ENCODE measurements at regions not wholly inside any gene's neighbourhood (a gene's known extent, or its start where the extent isn't known, plus 50 kb on each side); places are given as distances from the start of the nearest gene placed in this dataset.

DNA sequence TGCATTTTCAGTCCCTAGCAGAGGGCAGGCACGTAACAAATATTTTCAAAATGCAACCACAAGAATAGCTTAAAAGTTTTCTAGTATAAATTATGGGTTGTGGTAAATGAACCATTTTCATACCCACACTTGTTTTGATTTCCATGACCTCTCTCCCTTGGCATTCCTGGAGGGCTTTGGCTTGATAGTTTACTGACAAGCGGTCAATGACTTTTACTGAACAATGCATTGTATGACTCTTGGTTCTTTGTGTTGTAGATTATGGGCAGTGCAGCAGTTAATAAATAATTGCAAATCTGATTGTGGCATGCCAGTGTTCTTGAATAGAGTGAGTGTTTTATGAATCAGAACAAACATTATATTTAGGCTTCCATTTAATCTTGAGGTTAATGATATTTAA lies 285.2 kb upstream of the ARX start:
- no peak for DNase-seq (ENCODE audit: low read depth)
- TF ChIP-seq MAX (IDR thresholded peaks at IDR 0.05; ENCODE audit: low read depth, low read length): no peak
- TF ChIP-seq MYC (IDR thresholded peaks at IDR 0.05; ENCODE audit: low read depth, low read length): no peak
- no peak for TF ChIP-seq POLR2A (IDR thresholded peaks at IDR 0.05; ENCODE audit: extremely low read depth, insufficient read length)
- TF ChIP-seq CTCF (IDR thresholded peaks at IDR 0.05; ENCODE audit: low read depth, low read length): no peak
- H3K4me3 ChIP-seq (ENCODE audit: low read depth, low read length): no peak overlapping the region

- DNase-seq (ENCODE audit: low read depth): no peak
- TF ChIP-seq CTCF (IDR thresholded peaks at IDR 0.05; ENCODE audit: low read depth, low read length) (no peak), MAX (IDR thresholded peaks at IDR 0.05; ENCODE audit: low read depth, low read length) (no peak), MYC (IDR thresholded peaks at IDR 0.05; ENCODE audit: low read depth, low read length) (no peak), POLR2A (IDR thresholded peaks at IDR 0.05; ENCODE audit: extremely low read depth, insufficient read length) (no peak)
- H3K4me3 ChIP-seq (ENCODE audit: low read depth, low read length): no peak overlapping the region
These were observed 281.1 kb upstream of the ARX start for GRCh38 chrX:25296850-25297249.

GRCh38 chrX:25295466-25295865 lies 279.7 kb upstream of the ARX start:
- TF ChIP-seq POLR2A (IDR thresholded peaks at IDR 0.05; ENCODE audit: extremely low read depth, insufficient read length) (no peak), MAX (IDR thresholded peaks at IDR 0.05; ENCODE audit: low read depth, low read length) (no peak), CTCF (IDR thresholded peaks at IDR 0.05; ENCODE audit: low read depth, low read length) (no peak), MYC (IDR thresholded peaks at IDR 0.05; ENCODE audit: low read depth, low read length) (no peak)
- DNase-seq (ENCODE audit: low read depth): no peak
- no peak overlapping the region for H3K4me3 ChIP-seq (ENCODE audit: low read depth, low read length)

DNA sequence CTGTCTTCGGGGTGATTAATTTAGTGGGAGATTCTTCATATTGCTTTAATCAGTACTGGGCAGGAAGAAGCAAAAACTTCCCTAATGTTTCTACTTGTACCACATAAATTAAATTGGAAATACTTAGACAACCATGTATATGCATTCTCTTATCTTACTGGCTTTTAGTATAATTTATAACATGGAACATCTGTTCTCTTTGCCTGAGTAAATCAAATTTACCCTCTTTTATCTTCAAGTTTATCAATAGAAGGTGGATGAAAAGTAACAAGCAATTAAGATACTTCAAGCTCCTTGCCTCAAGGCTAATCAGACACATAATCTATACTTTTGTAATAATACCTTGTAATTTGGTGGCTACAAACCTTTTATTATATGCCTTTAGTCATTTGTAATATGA lies 274.4 kb upstream of the ARX start:
- DNase-seq (ENCODE audit: low read depth): no peak
- no peak for TF ChIP-seq MYC (IDR thresholded peaks at IDR 0.05; ENCODE audit: low read depth, low read length)
- no peak for TF ChIP-seq CTCF (IDR thresholded peaks at IDR 0.05; ENCODE audit: low read depth, low read length)
- no peak for TF ChIP-seq POLR2A (IDR thresholded peaks at IDR 0.05; ENCODE audit: extremely low read depth, insufficient read length)
- TF ChIP-seq MAX (IDR thresholded peaks at IDR 0.05; ENCODE audit: low read depth, low read length): no peak
- no peak overlapping the region for H3K4me3 ChIP-seq (ENCODE audit: low read depth, low read length)

- DNase-seq (ENCODE audit: low read depth): no peak
- TF ChIP-seq MYC (IDR thresholded peaks at IDR 0.05; ENCODE audit: low read depth, low read length) (no peak), CTCF (IDR thresholded peaks at IDR 0.05; ENCODE audit: low read depth, low read length) (no peak), MAX (IDR thresholded peaks at IDR 0.05; ENCODE audit: low read depth, low read length) (no peak), POLR2A (IDR thresholded peaks at IDR 0.05; ENCODE audit: extremely low read depth, insufficient read length) (no peak)
- H3K4me3 ChIP-seq (ENCODE audit: low read depth, low read length): no peak overlapping the region
These were observed 272.9 kb upstream of the ARX start for GRCh38 chrX:25288676-25289075.

GRCh38 chrX:25287521-25287920 lies 271.8 kb upstream of the ARX start:
- DNase-seq (ENCODE audit: low read depth): no peak
- no peak overlapping the region for H3K4me3 ChIP-seq (ENCODE audit: low read depth, low read length)
- no peak for TF ChIP-seq POLR2A (IDR thresholded peaks at IDR 0.05; ENCODE audit: extremely low read depth, insufficient read length)
- no peak for TF ChIP-seq MYC (IDR thresholded peaks at IDR 0.05; ENCODE audit: low read depth, low read length)
